GM12873 (cell line): ENCODE measurements at regions not wholly inside any gene's neighbourhood (a gene's known extent, or its start where the extent isn't known, plus 50 kb on each side); places are given as distances from the start of the nearest gene placed in this dataset.

Source experiments
- TF ChIP-seq, protein P1 (sequence below): IDR thresholded peaks from 2 replicates; pipeline ENCODE4 v1.5.1; 2012; ENCODE audit warnings: low read depth, mild to moderate bottlenecking, moderate library complexity, low read length, control low read depth; ENCODE audit not compliant: insufficient read depth; ENCODE audit errors: missing control alignments

DNA sequence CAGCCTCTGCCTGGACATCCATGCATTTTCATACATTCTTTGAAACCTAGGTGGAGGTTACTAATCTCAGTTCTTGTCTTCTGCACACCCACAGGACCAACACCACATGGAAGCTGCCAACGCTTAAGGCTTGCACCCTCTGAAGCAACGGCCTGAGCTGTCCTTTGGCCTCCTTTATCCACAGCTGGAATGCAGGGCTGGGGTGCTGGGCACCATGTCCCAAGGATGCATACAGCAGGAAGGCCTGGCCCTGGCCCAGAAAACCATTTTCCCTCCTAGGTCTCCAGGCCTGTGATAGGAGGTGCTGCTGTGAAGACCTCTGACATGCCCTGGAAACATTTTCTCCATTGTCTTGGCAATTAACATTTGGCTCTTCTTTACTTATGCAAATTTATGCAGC, 1168.6 kb downstream of the KCNT2 start:
- TF ChIP-seq, protein P1, sequence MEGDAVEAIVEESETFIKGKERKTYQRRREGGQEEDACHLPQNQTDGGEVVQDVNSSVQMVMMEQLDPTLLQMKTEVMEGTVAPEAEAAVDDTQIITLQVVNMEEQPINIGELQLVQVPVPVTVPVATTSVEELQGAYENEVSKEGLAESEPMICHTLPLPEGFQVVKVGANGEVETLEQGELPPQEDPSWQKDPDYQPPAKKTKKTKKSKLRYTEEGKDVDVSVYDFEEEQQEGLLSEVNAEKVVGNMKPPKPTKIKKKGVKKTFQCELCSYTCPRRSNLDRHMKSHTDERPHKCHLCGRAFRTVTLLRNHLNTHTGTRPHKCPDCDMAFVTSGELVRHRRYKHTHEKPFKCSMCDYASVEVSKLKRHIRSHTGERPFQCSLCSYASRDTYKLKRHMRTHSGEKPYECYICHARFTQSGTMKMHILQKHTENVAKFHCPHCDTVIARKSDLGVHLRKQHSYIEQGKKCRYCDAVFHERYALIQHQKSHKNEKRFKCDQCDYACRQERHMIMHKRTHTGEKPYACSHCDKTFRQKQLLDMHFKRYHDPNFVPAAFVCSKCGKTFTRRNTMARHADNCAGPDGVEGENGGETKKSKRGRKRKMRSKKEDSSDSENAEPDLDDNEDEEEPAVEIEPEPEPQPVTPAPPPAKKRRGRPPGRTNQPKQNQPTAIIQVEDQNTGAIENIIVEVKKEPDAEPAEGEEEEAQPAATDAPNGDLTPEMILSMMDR: no peak

DNA sequence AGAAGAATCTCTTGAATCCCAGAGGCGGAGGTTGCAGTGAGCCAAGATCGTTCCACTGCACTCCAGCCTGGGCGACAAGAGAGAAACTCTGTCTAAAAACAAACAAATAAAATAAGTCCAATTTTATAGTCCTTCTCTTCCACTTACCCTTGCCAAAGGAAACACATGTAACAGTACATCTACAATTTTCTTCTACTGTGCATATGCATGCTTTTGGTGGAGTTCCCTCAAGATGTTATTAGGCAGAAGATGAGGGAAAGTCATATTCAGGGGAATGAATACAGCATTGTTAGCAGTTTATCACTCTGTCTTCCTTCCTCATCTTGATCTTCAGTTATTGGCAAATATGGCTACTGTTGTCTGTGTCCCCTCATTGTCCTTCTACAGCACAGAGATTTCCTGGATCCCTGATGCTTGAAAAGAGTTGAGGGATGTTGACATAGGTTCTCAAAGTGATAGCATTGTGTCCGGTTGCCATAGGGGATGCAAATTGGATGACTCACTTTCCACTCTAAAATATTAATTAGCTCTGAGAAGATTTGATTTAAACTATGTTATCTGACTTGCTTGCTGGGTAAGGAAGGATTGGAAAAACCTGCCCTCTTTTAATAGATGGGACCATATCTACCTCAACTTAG, 1173.6 kb downstream of the KCNT2 start:
- TF ChIP-seq, protein P1: no peak

DNA sequence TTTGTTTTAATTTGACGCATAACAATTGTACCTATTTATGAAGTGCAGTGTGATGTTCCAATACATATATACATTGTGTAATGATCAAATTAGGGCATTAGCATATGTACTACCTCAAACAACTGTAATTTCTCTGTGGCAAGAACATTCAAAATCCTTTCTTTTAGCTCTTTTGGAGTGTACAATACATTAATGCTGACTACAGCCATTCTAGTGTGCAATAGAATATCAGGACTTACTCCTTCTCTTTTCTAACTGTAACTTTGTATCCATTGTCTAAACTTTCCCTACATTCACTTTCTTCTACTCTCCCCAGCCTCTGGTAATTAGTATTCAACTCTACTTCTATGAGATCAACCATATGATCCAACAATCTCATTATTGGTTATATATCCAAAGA, 1177.4 kb downstream of the KCNT2 start:
- TF ChIP-seq, protein P1: no peak

DNA sequence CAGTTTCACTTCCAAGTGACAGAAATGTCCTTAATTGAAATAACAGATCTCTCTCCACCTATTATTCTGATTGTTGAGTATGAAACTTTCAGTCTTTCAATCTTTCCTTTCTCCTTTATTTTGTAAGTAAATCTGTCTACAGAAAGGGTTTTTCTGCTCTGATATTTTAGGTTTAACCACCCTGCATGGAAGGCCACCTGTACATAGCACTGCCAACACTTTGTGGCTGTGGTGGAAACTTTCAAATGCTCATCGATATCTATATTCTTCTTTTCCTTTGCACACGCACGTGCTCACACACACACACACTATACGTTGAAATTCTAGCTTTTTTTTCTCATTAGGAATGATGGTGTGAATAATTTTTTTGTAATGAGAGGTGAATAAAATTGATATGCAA, 1179.3 kb downstream of the KCNT2 start:
- TF ChIP-seq, protein P1: no peak

DNA sequence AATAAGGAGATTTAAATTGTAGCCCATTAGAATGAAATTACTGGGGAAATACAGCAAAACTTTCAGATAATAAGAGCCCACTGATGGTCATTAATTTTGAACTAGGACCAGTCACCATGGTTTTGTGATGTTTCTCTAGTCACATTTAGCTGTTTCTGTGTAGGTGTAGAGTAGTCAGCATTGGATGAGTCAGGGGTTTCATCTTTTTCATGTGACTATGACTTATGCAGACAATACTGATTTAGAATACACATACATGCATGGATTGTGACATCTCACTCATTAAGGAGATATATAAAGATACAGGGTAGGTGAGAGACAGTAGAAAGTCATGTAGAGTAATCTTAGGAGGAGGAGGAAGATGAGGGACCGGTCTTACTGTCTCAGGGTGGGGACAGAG, 1192.7 kb downstream of the KCNT2 start:
- TF ChIP-seq, protein P1: no peak

DNA sequence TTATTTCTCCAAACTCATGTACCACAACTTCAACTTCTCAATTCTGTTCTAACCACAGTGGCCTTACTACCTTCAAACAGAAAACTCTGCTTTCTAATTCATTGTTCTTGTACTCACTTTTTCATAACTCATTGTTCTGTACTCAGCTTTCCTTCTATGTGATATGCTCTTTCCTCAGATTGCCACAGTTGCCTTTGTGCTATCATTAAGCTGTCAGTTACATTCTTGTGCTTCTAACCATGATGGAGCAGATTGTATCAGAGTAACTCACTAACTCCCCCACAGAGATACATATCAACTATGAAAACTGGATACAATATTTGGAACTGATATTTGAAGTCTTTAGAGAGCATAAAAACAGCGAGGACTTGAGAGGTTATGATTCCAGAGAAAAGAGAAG, 1213.7 kb downstream of the KCNT2 start:
- TF ChIP-seq, protein P1: no peak

DNA sequence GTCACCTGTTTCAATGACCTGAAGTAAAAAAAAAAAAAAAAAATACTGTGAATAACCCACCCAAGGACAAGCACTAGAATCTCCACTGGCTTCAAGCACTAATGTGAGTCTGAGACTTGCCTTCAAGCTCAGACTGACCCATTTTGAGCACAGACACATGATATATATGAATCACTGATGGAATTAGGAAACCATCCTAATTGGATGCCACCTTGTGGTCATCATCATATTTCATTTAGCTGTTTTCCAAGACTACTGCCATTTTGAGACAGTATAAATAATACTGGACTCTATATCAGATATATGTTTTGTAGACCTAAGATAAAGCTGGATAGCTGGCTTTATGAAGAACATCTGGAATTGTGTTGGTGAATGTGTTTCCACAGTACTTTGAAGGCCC, 1232.0 kb downstream of the KCNT2 start:
- TF ChIP-seq, protein P1: peak; percentile 22

DNA sequence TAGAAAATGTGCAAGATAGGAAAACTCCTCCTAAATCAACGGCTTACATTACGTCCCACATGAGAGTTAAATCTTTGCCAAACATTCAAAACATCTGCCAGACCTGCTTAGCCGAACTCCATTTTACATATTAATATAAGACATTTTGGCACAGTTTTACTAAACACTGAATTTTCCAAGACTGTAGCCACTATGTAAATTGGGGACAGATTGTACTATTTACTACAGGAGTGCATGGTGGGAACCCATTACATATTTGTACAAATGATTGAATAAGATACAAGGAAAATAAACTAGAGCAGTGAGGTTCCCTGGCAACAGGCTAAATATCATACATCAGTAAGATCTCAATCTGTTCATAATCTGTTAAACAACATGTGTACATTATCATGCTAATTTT, 1234.4 kb downstream of the KCNT2 start:
- TF ChIP-seq, protein P1: no peak
